Ovary (tissue), 7 donors: ENCODE measurements at regions not wholly inside any gene's neighbourhood (a gene's known extent, or its start where the extent isn't known, plus 50 kb on each side); places are given as distances from the start of the nearest gene placed in this dataset.
A peak's percentile ranks its signal among the peaks of the same experiment; 100 is the strongest.

Source experiments
- DNase-seq, 5 donors: peaks; one replicate each; pipeline ENCODE4 v3.0.0-alpha.2; 2019 to 2020
- H3K27ac ChIP-seq, 2 donors: fragments of 200-600 bp; one replicate each; pipeline versions ENCODE4 v1.5.1 to v1.8.0; 2019 to 2022
- H3K27me3 ChIP-seq: fragments of 200-600 bp; one replicate; pipeline ENCODE4 v1.8.0; 2022
- H3K36me3 ChIP-seq: fragments of 200-600 bp; sonication (generic); one replicate; pipeline ENCODE4 v1.5.1; 2019
- H3K4me1 ChIP-seq: one replicate; pipeline ENCODE4 v1.8.1; 2013; ENCODE audit warnings: mild to moderate bottlenecking, moderate library complexity; ENCODE audit not compliant: insufficient read depth
- H3K4me3 ChIP-seq: fragments of 200-600 bp; sonication (generic); one replicate; pipeline ENCODE4 v1.5.1; 2017
- H3K9me3 ChIP-seq, 2 donors: fragments of 200-600 bp in 1 of 2; sonication (generic) in 1 of 2; one replicate each; pipeline versions ENCODE4 v1.5.1 to v1.8.1; 2013 to 2019; ENCODE audit warnings: mild to moderate bottlenecking in 1 of 2, moderate library complexity in 1 of 2
- CTCF ChIP-seq, 3 donors: fragments of 450-650 bp in 2 of 3; fragments of 200-600 bp in 1 of 3; IDR thresholded peaks; one replicate each; pipeline versions ENCODE4 v1.5.1 to v1.8.0; 2016 to 2022; ENCODE audit warnings: antibody characterized with exemption in 3 of 3, mild to moderate bottlenecking in 1 of 3
- EP300 ChIP-seq: sonication (generic); formaldehyde crosslinking; IDR thresholded peaks from one replicate; pipeline ENCODE4 v1.6.1; 2017; ENCODE audit warnings: antibody characterized with exemption
- POLR2A ChIP-seq: fragments of 450-650 bp; IDR thresholded peaks from one replicate; pipeline ENCODE4 v1.6.1; 2017; ENCODE audit warnings: antibody characterized with exemption, mild to moderate bottlenecking, moderate library complexity
- WGBS, 3 donors: extraction: QIAGEN DNeasy Blood & Tissue Kit in 1 of 3; methylation state at CpG; one replicate each; pipeline versions ENCODE4 v1.1.5 to v1.1.7; 2013 to 2017; 5-methylcytosine and 5-hydroxymethylcytosine counted together
- intact Hi-C, 4 donors: fragments of 100-400 bp; cut with DNase I; formaldehyde crosslinking; loops; one replicate each; pipeline versions ENCODE4 v1.11.0 to v1.15.1; 2022 to 2023
- donor health status: DM: no; HTN: no; CAD: no; lungs with moderate emphysema.
- donor health status: DM: no; HTN: no; CAD: no.
- donor health status: Bipolar disorder and iron deficiency.
- donor health status: DM: no; HTN: no; CAD: no.
- donor health status: DM: yes; HTN: yes; CAD: no.

GRCh38 chr6:166058064-166058739 is 109.4 kb downstream of the TBXT start:
- no peak for TF ChIP-seq EP300
- no peaks in the 10 kb centered on the region for H3K9me3 ChIP-seq
- whole genome bisulfite sequencing, 3 donors, result 20 to 24% (median 22%) methylated on average over 10 of the region's 10 CpGs
- intact Hi-C loops, result loop anchor here in 1 of 4 donors (5.0 kb wide), 2 partner anchors 51 to 71 kb away; no protein-coding TSS in a partner anchor
- peak; percentile 66 to 84 (median 77) for DNase-seq
- H3K27ac ChIP-seq, result peak overlapping the region in 1 of 2 donors; percentile 72
- H3K36me3 ChIP-seq, result no peaks in the 10 kb centered on the region
- H3K4me3 ChIP-seq, result no peak overlapping the region
- H3K27me3 ChIP-seq, result no peaks in the 10 kb centered on the region
- peaks cover 2% of the 10 kb centered on the region for H3K4me1 ChIP-seq

GRCh38 chr6:166057431-166057830 is 110.2 kb downstream of the TBXT start:
- no peaks in the 10 kb centered on the region for H3K36me3 ChIP-seq
- H3K27me3 ChIP-seq, result no peaks in the 10 kb centered on the region
- no peaks in the 10 kb centered on the region for H3K9me3 ChIP-seq
- DNase-seq, result no peak
- 2 to 10% (median 7%) methylated on average over 2 of the region's 2 CpGs for WGBS, 3 donors
- H3K4me1 ChIP-seq, result peaks cover 2% of the 10 kb centered on the region
- TF ChIP-seq EP300 (no peak), CTCF (IDR thresholded peaks at IDR 0.05) (no peak), POLR2A (no peak)
- H3K4me3 ChIP-seq, result no peak overlapping the region
- intact Hi-C loops, result loop anchor here in 1 of 4 donors (5.0 kb wide), 2 partner anchors 50 to 70 kb away; no protein-coding TSS in a partner anchor
- peak overlapping the region in 1 of 2 donors; percentile 66 for H3K27ac ChIP-seq

- DNase-seq, result peak; percentile 88 to 92 (median 91)
- no peak for TF ChIP-seq CTCF (IDR thresholded peaks at IDR 0.05)
- TF ChIP-seq POLR2A, result no peak
- no peak for TF ChIP-seq EP300
- intact Hi-C loops, result loop anchor here in 1 of 4 donors (5.0 kb wide), 2 partner anchors 49 to 69 kb away; no protein-coding TSS in a partner anchor
- H3K9me3 ChIP-seq, result no peaks in the 10 kb centered on the region
- H3K27ac ChIP-seq, result peak overlapping the region in 1 of 2 donors; percentile 67
- no peak overlapping the region for H3K4me3 ChIP-seq
- H3K36me3 ChIP-seq, result no peaks in the 10 kb centered on the region
- no peaks in the 10 kb centered on the region for H3K27me3 ChIP-seq
- H3K4me1 ChIP-seq, result peaks cover 2% of the 10 kb centered on the region
- WGBS, 3 donors, result 4 to 7% (median 6%) methylated on average over 4 of the region's 4 CpGs
These were observed 111.0 kb downstream of the TBXT start for GRCh38 chr6:166056637-166057036.

- Histone ChIP-seq H3K27ac (peak overlapping the region in 1 of 2 donors; percentile 67), H3K4me1 (peaks cover 2% of the 10 kb centered on the region), H3K9me3 (no peaks in the 10 kb centered on the region), H3K4me3 (no peak overlapping the region), H3K36me3 (no peaks in the 10 kb centered on the region), H3K27me3 (no peaks in the 10 kb centered on the region)
- 66 to 83% (median 72%) methylated on average over 5 of the region's 5 CpGs for WGBS, 3 donors
- no peak for DNase-seq
- intact Hi-C loops, result loop anchor here in 1 of 4 donors (5.0 kb wide), 2 partner anchors 48 to 68 kb away; no protein-coding TSS in a partner anchor
- TF ChIP-seq EP300 (no peak), POLR2A (no peak), CTCF (IDR thresholded peaks at IDR 0.05) (no peak)
These were observed 111.8 kb downstream of the TBXT start for GRCh38 chr6:166055801-166056200.

- H3K4me1 ChIP-seq, result peaks cover 2% of the 10 kb centered on the region
- no peak for DNase-seq
- H3K4me3 ChIP-seq, result no peak overlapping the region
- H3K9me3 ChIP-seq, result no peaks in the 10 kb centered on the region
- no peak overlapping the region for H3K27ac ChIP-seq
- H3K36me3 ChIP-seq, result no peaks in the 10 kb centered on the region
- no peak for TF ChIP-seq CTCF (IDR thresholded peaks at IDR 0.05)
- no peaks in the 10 kb centered on the region for H3K27me3 ChIP-seq
- intact Hi-C loops, result no loop called here
These were observed 114.8 kb downstream of the TBXT start for GRCh38 chr6:166052837-166053236.
